ENCODE measurements at regions not wholly inside any gene's neighbourhood (a gene's known extent, or its start where the extent isn't known, plus 50 kb on each side); places are given as distances from the start of the nearest gene placed in this dataset.
A peak's percentile ranks its signal among the peaks of the same experiment; 100 is the strongest.
"Not testable (repeated sequence)": the region's sequence is repeated elsewhere in the genome, so short reads cannot be mapped to it uniquely, and the experiment has no call there.

- DNase-seq: not testable (repeated sequence)
Measured at GRCh38 chr7:106713452-106713851, 52.5 kb upstream of the CCDC71L start.

GRCh38 chr7:106714590-106715442 lies 53.9 kb upstream of the CCDC71L start:
- DNase-seq: not testable (repeated sequence)

GRCh38 chr7:106715730-106716129 lies 54.8 kb upstream of the CCDC71L start:
- no peak for DNase-seq

- no peak for DNase-seq
Measured at GRCh38 chr7:106717254-106717954, 56.4 kb upstream of the CCDC71L start.

GRCh38 chr7:106717955-106718871 lies 57.3 kb upstream of the CCDC71L start:
- DNase-seq: no peak

- no peak for DNase-seq
Measured at GRCh38 chr7:106720641-106721040, 59.7 kb upstream of the CCDC71L start.

GRCh38 chr7:106721816-106722785 lies 61.1 kb upstream of the CCDC71L start:
- DNase-seq: no peak

GRCh38 chr7:106723398-106723797 lies 62.4 kb upstream of the CCDC71L start:
- no peak for DNase-seq

- DNase-seq: no peak
Measured at GRCh38 chr7:106729720-106730385, 68.9 kb upstream of the CCDC71L start.

GRCh38 chr7:106731187-106731586 lies 70.2 kb upstream of the CCDC71L start:
- DNase-seq: no peak

GRCh38 chr7:106731646-106732444 lies 70.9 kb upstream of the CCDC71L start:
- DNase-seq: no peak

GRCh38 chr7:106735637-106736036 lies 74.7 kb upstream of the CCDC71L start:
- no peak for DNase-seq

- no peak for DNase-seq
Measured at GRCh38 chr7:106736123-106736507, 75.2 kb upstream of the CCDC71L start.

- DNase-seq: peak; percentile 67
Measured at GRCh38 chr7:106736508-106737201, 75.7 kb upstream of the CCDC71L start.

- DNase-seq: no peak
Measured at GRCh38 chr7:106737202-106737562, 76.2 kb upstream of the CCDC71L start.

GRCh38 chr7:106740806-106741205 lies 79.8 kb upstream of the CCDC71L start:
- no peak for DNase-seq

GRCh38 chr7:106744563-106745091 lies 83.7 kb upstream of the CCDC71L start:
- no peak for DNase-seq

- not testable (repeated sequence) for DNase-seq
Measured at GRCh38 chr7:106747301-106747700, 86.3 kb upstream of the CCDC71L start.

- no peak for DNase-seq
Measured at GRCh38 chr7:106747804-106748203, 86.8 kb upstream of the CCDC71L start.

GRCh38 chr7:106749165-106749564 lies 88.2 kb upstream of the CCDC71L start:
- DNase-seq: no peak

Measured in NCI-H2081 treated with DMSO at 0.1 percent for 48 hours (cell line).